GM21515 (cell line): ENCODE measurements at regions not wholly inside any gene's neighbourhood (a gene's known extent, or its start where the extent isn't known, plus 50 kb on each side); places are given as distances from the start of the nearest gene placed in this dataset.
"Not testable (repeated sequence)": the region's sequence is repeated elsewhere in the genome, so short reads cannot be mapped to it uniquely, and the experiment has no call there.

Experiments used
- ATAC-seq: cut with Tn5 transposase; IDR thresholded peaks from one replicate; pipeline ENCODE4 v1.9.1; 2021; ENCODE audit not compliant: unreplicated experiment

DNA sequence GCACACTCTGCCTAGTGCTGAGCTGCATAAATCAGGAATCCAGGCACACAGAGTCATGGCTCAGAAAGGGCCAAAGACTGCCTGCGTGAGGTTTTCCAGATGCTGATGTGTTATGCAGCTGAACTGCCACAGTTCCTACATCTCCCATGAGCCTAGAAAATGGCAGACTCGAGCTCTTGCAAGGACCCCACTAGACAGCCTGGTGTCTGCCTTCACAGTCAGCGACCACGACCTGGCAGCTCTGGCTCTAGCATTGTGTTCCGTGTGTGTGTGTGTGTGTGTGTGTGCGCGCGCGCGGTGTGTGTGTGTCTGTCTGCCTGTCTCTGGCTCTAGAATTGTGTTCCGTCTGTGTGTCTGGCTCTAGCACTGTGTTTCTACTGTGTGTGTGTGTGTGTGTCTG lies 203.6 kb upstream of the AGTR2 start:
- no peak for ATAC-seq

- ATAC-seq: peak; percentile 74
Measured at GRCh38 chrX:115968436-115969252, 201.9 kb upstream of the AGTR2 start.

DNA sequence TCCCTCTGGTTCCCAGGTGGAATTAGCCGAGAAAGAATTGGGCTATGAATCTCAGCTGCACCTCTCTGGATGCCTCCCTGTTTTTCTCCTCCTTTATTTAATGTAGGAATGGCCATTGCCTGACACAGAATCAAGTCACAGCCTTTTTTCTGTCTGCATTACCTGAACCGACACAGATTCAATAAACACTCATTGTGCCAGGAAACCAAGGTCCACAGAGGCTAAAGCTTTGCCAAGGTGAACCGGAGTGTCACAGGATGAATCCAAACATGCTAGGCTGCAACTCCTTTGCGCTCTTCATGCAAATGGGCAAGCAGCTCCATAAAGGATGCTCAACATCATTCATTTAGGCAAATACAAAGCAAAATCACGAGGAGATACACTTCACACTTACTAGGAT lies 199.8 kb upstream of the AGTR2 start:
- ATAC-seq: no peak

DNA sequence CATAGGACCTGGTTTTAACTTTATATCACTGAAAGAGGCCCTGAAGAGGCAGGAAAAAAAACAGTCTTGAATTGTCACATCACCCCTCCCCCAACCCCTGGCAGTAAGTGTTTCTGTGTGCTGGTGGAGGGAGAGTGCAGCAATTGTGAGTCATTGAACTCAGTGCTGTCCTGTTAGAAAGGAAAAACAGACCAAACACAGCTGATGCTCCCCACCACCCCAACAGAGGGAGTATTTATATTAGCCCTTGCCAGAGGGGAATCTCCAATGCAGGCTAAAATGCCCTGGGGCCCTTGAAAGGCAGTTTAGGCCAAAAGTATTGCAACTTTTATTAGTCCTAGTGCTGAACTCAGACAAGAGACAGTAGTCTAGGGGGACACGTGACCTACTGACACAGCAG lies 197.8 kb upstream of the AGTR2 start:
- ATAC-seq: no peak

DNA sequence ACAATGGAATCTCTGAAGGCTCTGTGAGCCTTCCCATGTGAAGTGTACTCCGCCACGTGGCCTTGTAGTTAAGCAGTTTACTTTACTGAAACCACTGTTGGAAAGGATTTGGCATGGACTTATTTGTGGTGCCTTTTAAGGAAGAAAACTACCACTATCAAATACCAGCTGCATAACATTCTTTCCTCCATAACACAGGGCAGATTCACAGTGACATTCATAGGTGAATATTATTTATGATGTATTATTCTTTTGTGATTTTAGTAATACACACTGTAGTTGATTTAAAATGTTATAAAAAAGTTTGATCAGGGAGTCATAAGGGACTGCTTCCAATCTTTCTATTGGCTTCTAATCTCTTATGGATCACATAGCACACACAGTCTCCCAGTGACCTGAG lies 192.5 kb upstream of the AGTR2 start:
- no peak for ATAC-seq

DNA sequence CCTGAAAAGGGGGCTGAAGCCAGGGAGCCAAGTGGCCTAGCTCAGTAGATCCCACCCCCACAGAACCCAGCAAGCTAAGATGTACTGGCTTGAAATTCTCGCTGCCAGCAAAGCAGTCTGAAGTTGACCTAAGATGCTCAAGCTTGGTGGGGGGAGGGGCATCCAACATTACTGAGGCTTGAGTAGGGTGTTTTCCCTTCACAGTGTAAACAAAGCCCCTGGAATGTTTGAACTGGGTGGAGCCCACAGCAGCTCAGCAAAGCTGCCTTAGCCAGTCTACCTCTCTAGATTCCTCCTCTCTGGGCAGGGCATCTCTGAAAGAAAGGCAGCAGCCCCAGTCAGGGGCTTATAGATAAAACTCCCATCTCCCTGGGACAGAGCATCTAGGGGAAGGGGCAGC lies 187.4 kb upstream of the AGTR2 start:
- ATAC-seq: not testable (repeated sequence)

GRCh38 chrX:115987464-115987863 lies 183.1 kb upstream of the AGTR2 start:
- ATAC-seq: not testable (repeated sequence)

- ATAC-seq: no peak
Measured at GRCh38 chrX:115988825-115989224, 181.7 kb upstream of the AGTR2 start.

DNA sequence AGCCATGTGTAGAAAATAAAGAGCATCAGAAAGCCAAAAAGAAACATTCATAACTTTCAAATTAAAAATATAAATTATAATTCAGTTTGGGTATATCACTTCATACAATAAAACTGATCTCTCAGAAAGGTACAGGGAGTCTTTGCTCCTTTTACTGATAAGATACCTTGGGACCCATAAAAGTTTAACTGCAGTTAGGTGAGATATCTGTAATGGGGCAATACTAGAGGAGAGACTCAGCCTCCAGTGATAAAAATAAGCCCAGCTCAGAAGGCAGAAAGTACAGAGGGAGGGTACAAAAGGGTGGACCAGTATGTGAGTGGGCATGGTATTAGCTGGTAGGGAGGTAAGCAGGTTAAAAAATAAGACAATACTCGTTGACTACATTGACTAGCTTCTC lies 180.9 kb upstream of the AGTR2 start:
- ATAC-seq: no peak

DNA sequence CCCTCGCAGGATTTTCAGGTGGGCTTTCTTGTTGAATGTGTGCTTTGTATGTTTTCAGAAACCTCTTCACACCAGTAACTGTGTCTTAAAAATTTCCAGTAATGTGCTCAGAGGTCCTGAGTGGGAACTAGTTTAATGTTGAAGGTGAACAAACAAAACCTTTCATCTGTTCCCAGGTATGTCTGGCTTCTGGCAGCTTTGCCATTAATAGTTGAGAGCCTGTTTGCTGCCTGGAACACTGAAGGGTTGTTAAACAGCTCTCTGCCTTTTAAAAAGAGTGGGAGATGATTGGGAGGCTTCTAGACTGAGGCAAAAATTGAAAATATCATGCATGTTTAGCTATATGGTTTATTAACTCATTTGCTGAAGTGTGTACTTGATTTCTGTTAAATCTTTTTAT lies 161.2 kb upstream of the AGTR2 start:
- no peak for ATAC-seq

DNA sequence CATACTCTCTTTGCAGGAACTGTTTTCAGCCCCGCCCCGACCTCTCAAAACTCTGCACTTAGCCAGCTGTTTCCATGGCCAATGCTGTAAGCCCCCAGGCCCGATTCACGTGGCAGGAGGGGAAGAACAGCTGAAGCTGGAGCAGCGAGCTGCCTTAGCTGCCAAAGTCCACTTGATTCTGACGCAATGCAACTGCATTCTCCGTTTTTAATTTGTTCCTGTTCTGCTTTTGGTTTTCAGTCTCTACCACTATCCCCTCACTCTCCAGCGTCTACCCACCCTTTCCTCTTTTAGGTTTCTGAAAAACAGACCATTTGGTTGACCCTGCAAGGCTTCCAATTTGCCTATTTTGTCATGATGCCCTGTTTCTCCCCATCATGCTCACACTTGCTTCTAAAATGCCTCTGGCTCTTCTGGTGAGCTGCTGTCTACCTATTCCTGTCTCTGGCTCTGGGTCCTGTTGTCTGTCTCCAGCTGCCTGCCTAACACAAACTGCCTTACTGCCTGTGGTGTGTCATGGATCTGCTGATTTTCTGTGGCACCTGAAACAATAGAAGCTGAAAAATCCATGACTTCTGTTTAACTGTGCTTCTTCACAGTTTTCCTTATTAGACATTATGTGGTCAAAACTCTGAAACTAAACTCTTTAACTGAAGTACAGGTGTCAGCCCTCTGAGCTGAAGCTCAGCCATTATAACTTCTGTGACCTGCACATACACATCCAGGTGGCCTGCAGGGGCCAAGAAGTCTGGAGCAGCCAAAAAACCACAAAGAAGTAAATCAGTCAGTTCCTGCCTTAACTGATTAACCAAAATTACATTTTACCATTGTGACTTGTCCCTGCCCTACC lies 160.5 kb upstream of the AGTR2 start:
- ATAC-seq: peak; percentile 86

DNA sequence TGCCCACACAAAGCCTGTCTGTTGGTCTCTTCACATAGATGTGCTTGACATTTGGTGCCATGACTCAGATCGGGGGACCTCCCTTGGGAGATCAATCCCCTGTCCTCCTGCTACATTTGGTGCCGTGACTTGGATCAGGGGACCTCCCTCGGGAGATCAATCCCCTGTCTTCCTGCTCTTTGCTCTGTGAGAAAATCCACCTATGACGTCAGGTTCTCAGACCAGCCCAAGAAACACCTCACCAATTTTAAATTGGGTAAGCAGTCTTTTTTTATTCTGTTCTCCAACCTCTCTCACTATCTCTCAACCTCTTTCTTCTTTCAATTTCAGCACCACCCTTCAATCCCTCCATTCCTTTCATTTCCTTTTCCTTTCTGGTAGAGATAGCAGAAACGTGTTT lies 159.6 kb upstream of the AGTR2 start:
- no peak for ATAC-seq

- no peak for ATAC-seq
Measured at GRCh38 chrX:116031331-116031730, 139.2 kb upstream of the AGTR2 start.
